HG03521 (cell line): ENCODE measurements at regions not wholly inside any gene's neighbourhood (a gene's known extent, or its start where the extent isn't known, plus 50 kb on each side); places are given as distances from the start of the nearest gene placed in this dataset.

ENCODE experiments used
- ATAC-seq: cut with Tn5 transposase; IDR thresholded peaks from one replicate; pipeline ENCODE4 v1.9.1; 2021; ENCODE audit warnings: mild to moderate bottlenecking, moderate library complexity; ENCODE audit not compliant: unreplicated experiment

DNA sequence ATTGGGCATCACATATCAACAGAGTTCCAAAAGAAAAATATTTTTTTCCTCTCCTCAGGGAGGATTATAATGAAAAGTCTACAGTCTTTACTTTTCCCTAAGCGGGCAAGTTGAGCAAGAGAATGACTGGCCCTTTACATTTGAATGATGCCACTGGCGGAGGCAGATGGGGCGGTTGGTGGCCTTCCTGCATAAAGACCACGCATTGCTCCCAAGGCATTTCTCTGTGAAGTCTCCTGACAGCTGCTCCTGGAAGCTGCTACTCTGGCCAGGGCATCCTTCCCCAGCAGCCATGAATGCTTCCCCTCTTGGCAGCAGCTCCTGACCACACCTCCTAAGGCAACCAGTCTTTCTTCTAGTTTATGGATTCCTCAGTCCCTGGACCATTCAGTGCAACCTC lies 161.1 kb upstream of the RRP15 start:
- ATAC-seq, result no peak

DNA sequence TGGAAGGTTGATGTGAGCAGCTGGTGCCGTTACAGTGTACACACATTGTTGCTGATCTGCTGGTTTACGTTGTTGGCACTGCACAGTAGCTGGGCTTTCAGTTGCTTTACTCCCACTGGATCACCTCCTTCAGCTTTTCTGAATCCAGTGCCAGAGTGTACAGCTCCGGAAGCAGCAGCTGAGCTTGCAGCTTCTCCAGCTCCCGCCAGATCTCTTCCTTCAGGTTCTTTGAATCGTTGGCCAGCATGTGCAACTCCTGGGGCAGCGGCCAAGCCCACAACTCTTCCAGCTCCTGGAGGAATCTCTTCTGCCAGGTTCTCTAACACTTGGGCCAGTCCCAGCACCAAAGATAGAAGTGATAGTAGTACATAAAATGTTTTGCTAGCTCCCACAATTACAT lies 149.7 kb upstream of the RRP15 start:
- no peak for ATAC-seq

DNA sequence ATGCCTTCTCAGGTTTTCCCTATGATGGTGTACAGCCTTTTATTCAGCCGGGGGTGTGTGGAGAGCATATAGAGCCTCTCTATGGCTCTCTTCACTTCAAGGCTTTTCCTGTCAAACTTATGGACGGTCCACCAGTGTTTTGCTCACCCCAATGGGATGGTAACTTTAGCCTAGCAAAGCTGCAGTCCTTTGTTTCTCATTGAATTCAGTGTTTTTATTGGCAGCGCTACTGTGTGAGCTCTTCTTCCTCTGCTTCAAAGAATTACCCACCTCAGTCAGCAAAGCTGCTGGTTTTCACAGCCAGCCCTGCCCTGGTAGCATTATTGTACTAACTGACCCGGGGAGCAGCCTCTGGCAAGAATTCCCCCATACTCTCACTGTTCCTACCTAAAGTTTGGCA lies 145.3 kb upstream of the RRP15 start:
- no peak for ATAC-seq

DNA sequence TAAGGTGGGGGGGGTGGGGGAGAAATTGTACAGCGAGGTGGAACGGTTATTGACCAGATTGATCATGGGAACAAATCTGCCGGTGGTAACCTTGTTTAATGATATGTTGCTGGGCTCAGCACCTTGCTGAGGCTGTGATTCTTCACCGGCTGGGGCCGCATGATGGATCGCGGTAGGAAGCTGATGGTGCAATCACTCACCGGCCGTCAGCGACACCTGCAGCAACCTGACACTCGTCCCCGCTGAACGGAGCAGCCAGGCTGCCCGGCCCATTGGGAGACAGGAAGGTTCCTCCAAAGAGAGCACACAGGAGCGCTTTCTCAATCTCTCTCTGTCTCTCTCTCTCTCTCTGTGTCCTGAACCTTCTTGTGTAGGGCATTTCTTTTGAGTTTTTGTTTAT lies 128.5 kb upstream of the RRP15 start:
- ATAC-seq, result no peak

DNA sequence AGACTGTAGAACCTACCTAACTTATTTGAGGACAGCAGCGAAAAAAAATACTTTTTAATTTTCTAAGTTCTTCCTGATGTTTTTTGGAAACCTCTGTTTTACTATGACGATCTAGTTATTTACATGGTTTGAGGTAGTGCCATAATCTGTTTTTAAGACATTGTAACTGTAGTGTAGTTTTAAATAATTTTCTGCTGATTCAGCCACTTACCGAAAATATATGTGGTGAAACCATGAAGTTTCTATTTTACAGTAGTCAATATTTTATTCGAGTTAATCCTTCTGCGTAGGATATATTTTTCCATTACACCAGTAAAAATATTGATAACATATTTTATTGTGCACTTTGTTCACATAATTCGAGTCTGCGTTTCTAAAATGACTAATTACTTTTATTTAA lies 121.7 kb upstream of the RRP15 start:
- ATAC-seq, result no peak

DNA sequence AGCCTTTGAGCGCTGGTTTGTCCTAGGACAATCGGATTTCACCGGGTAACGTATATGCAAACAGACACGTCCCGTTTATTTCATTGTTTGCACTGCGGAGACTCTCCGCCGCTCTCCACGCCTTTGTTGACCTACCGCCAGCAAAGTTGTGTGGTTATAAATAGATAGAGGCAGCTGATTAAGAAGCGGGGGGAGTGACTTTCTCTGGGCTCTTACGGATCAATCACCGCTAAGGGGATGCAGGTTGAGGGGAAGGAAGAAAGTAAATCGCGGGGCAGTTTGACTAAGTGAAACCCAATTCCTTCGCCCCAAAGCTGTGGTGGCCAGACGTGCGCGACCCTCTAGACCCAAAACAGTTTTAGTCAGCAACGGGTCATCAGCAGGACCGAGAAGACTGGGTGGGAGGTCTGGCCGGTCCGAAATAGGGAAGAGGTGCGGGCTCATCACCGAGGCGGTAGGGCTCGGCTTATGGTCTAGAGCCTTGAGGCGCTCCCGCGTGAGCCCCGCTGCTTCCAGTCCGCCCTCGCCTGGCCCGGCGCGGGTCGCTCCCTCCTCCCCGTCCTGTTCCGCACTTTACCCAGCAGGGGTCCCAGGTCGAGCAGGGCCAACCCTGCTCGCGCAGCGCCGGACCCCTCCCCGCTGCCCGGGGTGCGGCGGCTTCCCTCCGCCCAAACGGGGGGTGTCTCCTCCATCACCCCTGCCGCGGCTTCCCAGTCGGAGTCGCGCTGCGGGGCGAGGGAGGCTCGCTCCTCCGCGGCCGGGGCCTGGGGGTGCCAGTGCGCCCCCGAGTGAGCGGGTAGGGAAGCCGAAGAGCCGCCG lies 120.8 kb upstream of the RRP15 start:
- ATAC-seq, result peak; percentile 47

DNA sequence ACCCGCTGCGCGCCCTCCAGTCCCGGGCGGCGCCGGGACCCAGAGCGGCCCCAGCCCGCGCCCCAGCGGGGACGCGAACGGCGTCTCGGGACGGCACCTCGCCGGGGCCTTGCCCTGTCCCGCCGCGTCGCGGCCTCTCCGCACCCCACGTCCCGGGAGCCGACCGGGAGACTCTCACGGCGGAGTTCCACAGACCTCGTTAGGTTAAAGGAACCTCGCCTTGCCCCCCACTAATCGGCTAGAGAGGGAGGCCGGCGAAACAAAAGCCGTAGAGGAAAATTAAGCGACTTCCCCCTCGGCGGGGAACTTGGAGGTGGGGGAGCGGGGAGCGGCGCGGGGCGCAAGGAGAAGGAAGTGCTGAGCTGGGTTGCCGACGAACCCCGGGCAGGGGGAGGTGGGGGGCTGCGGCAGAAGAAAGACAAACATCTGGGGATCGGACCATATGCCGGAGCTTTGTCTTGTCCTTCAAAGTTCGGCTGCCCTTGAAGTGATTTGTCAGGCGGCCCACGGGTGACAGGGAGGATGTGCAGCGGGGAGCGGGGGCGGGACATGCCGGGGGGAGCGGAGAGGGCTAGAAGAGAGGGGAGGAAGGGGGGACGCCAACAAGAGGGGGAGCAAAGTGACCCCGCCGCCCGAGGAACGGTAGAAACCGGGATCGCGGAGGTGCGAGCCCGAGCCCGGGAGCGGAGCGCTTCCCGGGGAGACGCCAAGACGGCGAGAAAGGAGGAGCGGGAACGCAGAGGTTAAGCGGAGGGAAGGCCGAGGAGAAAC lies 120.0 kb upstream of the RRP15 start:
- peak; percentile 37 for ATAC-seq

DNA sequence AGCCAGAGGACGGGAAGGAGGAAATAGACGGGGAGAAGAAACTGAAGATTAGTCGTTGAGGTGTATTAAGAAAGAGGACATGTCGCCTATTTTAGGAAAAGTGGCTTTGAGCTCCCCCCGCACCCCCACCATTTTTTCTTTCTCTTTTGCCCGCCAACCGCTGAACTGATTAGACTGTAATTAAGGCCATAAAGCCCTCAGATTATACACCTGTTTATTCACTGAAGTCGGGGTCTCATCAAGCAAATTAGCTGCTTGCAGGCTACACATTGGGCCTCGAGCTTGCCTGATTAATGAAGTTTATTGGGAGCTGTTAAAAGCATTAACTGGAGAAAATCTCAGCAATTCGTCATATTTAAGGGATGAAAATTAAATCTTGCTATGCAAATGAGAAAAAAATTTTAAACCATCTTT lies 119.4 kb upstream of the RRP15 start:
- ATAC-seq, result no peak

DNA sequence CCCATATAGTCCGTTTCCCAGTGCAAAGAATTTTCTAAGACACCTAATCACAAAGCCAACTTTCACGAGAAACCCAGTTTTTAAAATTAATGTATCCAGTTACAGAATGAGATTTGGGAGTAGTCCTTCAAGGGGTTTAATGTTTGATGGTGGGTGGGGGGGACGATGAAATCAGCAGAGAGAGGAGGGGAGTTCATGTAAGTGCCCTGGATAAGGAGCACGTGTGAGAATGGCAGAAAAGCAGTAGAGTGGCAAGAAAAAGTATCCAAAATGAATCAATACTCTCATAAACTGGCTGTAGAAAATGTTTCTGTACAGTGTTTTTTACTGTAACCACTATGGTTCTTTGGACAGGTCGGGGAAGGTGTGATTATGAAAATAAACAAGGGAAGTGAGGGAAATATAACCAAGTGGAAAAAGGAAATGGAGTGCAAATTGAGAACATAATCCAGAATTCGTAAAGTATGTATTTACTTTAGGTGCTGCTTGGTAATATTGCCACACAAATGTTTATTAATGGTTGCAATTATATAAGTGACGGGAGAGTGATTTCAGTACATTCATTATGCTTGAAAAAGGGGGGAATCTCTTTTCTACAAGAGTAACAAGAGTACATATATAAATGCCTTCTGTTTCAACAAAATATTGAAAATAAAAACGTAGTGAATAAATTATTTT lies 118.7 kb upstream of the RRP15 start:
- ATAC-seq, result no peak

DNA sequence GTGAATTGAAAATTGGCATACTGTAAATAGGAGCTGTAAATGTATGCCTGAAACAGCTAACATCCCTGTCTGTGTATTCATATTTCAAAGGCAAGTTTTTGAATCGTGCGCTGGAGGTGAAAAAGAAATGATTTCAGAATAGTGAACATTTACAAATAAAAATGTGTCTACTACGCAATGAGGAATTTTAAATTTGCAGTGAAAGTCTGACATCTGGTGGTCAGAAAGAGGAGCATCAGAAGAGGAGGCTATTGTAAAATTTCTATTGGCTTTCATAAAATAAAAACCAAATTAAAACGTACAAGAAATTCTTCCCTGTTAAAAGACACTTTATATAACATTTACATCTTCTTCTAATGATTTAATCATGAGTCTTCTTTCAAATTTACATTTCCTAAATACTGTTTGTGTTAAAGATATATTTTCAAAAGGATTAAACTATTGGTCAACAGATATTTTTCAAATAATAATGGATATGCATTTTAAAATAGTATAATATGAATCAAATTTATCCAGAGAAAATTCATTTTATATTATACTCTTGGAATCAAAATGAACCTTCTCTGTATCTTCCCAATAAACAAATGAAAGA lies 113.7 kb upstream of the RRP15 start:
- peak; percentile 51 for ATAC-seq

DNA sequence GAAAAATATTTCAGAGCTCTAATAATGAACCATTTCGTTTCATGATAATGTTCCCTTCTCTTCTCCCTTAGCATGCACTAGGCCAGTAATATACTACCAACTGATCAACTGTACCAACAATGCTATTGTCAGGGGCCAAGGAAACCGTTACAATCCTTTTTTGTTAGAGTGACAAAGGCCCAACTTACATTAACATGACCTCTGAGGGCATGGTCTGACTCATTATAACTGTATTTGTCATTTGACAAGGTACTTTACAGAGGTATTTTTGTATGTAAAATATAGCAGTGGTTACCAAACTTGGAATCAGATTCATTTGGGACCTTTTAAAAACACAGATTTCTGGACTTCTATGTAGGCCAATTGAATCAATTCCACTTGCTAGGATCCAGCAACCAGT lies 102.6 kb upstream of the RRP15 start:
- ATAC-seq, result no peak

DNA sequence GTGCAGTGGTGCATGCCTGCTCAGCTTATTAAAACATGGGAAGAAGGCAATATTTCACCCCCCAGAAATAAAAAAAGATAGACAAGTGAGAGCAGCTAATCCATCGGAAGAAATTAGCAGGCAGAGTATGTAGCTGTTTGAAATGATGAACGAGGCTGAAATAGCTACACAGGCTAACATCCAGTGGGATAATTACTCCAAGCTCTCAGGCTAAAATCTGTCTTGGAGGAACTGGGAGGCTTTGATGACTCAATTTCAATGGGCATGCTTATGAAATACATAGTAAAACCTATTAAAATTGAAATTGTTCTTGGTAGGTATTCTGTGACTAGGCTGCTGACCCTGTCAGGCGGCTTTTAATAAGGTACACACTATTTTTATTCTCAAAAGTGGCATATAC lies 84.1 kb upstream of the RRP15 start:
- ATAC-seq, result no peak

DNA sequence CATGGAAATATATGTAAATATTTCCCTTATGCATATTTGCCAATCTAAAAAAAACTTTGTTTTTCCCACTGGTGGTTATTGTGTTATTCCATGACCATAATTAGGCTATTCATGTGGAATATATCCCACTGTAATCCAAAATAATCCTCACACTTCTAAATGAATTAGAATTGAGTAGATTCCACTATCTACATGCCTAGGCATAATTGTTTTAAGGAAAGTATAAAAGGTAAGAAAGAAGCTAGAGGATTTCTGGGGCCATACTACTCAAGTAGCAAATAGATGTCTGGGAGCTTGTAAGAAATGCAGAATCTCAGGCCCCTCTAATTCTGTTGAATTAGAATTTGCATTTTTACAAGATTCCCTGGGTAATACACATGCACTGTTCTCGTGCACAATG lies 83.5 kb upstream of the RRP15 start:
- no peak for ATAC-seq

DNA sequence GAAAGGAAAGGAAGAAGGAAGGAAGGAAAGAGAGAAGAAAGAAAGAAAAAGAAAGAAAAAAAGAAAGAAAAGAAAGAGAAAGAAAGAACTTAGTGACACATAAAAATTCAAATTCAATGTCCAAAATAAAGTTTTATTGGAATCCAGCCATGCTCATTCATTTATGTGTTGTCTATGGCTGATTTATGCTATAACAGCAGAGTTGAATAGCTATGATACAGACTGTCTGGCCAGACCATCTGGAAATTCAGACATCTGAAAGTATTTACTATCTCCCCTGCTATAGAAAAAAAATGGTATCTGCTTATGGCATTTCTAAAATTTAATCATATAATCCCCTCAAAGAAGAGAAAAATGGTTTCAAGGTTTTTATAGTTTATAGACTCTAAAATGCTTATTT lies 79.4 kb upstream of the RRP15 start:
- ATAC-seq, result no peak

DNA sequence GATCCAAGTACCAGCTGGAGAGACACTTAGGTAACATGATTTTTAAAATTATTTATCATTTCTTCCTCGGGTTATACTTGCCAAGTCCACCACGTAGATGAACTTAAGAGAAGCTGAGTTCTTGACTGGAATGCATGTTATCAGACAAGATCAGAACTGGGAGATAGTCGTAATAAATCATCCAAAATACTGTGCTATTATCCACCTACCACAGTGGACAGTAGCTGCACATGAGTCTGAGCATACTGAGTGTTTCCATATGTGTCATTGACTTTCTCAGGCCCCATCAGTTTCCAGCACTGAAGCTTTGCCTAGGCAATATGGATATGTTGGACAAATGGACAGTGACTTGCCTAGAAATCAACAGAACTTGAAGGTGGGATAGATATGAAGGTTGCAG lies 77.9 kb upstream of the RRP15 start:
- no peak for ATAC-seq

DNA sequence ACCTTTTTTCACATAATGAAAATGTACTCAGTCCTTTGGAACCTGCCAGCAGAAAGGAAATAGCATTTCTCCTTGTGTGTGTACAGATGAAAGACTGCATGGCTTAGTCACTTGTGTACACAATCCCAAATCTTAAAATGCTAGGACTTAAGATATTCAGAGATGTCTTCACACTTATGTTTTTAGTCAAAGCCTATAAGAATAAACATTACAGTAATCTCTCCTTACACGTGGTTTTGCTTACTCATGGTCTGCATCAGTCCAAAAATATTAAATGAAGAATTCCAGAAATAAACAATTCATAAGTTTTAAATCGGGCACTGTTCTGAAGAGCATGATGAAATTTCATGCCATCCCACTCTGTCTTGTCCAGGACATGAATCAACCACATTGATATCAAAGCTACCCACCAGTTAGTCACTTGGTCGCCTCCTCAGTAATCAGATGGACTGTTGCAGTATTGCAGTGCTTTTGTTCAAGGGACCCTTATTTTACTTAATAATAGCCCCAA lies 75.7 kb upstream of the RRP15 start:
- no peak for ATAC-seq

DNA sequence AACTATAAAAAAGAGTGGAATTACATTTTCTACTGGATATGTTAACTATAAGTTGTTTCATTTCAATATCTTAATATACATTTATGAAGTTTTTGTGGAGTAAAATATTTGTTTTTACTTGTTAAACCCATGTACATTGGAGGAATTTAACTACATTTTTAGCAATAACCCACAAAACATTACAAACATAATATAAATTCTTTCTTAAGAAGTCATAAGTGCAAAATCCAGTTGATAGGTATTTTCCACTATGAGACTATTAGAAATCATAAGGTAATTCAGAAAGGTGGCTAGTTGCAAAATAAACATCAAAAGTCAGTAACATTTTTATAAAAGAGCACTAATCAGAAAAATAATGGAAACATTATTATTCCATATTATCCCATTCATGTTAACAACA lies 73.9 kb upstream of the RRP15 start:
- no peak for ATAC-seq

DNA sequence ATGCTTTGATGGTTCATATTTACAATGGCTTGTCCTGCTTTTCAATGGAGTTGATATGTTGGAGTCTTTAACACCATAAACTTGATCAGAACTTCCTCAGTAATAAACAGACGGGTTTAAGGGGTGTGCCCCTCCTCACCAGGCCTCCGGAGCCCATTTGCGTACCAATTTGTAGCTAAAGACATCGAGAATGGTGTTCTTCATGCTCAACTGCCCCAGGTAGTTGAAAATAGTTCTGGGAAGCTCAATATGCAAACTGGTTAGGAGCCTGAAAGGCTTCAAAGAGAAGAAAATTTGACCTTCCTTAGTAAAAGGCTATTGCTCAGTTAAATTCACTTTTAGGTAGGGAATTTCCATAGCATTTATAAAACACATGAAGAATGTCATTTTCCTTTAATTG lies 68.1 kb upstream of the RRP15 start:
- no peak for ATAC-seq

DNA sequence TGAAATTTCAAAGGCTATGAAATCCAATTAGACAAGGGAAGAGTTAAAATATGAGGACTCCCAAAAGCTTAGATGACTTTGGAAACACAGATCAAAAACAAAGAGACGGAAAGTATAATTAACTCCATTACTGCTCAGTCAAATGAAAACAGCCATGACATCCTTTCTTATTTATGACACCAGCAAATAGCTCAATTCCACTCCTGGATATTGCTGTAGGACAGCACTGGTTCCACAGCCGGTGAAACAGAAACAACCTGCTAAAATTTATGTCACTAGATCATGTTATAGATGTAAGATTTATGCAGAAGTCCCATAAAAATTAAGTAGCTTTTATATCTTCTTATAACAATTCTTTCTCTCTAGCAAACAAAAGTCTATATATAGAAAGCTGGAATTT lies 65.6 kb upstream of the RRP15 start:
- no peak for ATAC-seq

DNA sequence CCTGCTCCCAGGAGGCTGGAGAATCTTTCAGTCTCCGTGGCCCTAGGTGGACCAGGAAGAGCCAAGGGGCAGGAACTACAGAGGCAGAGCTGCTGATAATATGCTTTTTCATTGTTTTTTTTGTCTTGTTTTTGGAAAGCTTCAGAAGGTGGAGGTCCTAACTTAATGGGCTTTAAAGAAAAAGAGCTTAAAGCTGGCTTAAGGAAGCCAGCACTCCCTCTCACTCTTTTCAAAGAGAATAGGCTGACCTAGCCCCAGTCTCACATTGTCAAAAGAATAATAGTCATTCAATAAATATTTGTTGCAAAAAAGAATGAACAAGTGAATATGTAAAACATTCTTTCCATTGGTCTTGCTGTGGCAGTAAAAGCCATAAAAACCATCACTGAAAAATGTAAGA lies 61.0 kb upstream of the RRP15 start:
- no peak for ATAC-seq

DNA sequence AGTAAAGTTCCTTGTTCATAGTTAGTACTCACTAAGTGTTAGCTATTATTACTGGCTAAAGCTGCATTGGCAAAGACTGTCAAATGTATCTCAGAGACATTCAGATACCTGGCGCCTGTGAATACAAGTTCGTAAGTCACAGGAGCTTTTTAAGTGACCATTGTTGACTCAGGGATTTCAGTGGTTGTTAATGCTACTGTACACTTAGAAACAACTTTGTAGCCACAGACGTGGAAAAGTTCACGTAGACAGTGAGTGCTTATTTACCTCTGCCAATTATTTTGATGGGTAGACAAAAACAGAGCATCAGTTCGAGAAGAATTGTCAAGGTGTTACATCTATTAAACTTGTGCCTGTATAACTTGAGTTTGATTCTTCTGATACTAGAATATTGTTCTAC lies 59.1 kb upstream of the RRP15 start:
- ATAC-seq, result no peak
